KMS-11 (cell line): ENCODE measurements at regions not wholly inside any gene's neighbourhood (a gene's known extent, or its start where the extent isn't known, plus 50 kb on each side); places are given as distances from the start of the nearest gene placed in this dataset.

Source experiments
- H2AFZ ChIP-seq: fragments of 200-600 bp; sonication (generic); 2 replicates; pipeline ENCODE4 v1.6.1; 2016; ENCODE audit warnings: antibody characterized with exemption, mixed run types, low read depth
- H3K27ac ChIP-seq: fragments of 200-600 bp; sonication (generic); 2 replicates; pipeline ENCODE4 v1.6.1; 2016; ENCODE audit warnings: mild to moderate bottlenecking, mixed run types
- H3K27me3 ChIP-seq: fragments of 200-600 bp; sonication (generic); 2 replicates; pipeline ENCODE4 v1.6.1; 2017; ENCODE audit warnings: mild to moderate bottlenecking, low read depth, mixed run types, moderate library complexity; ENCODE audit not compliant: insufficient read depth
- H3K36me3 ChIP-seq: fragments of 200-600 bp; sonication (generic); 2 replicates; pipeline ENCODE4 v1.6.1; 2017; ENCODE audit warnings: mild to moderate bottlenecking, mixed run types; ENCODE audit not compliant: insufficient read depth
- H3K4me1 ChIP-seq: fragments of 200-600 bp; sonication (generic); 2 replicates; pipeline ENCODE4 v1.6.1; 2016; ENCODE audit warnings: mild to moderate bottlenecking, low read depth, mixed run types; ENCODE audit not compliant: poor library complexity, severe bottlenecking
- H3K4me2 ChIP-seq: fragments of 200-600 bp; sonication (generic); 2 replicates; pipeline ENCODE4 v1.7.0; 2016; ENCODE audit warnings: mild to moderate bottlenecking, mixed run types
- H3K4me3 ChIP-seq: fragments of 200-600 bp; sonication (generic); IDR thresholded peaks from 2 replicates; pipeline ENCODE4 v1.6.1; 2017; ENCODE audit warnings: low read depth, low read length, mixed read lengths; ENCODE audit not compliant: insufficient read depth
- H3K79me2 ChIP-seq: fragments of 200-600 bp; sonication (generic); 2 replicates; pipeline ENCODE4 v1.6.1; 2016; ENCODE audit warnings: low read depth, mixed run types; ENCODE audit not compliant: insufficient read depth
- H3K9ac ChIP-seq: fragments of 200-600 bp; sonication (generic); 2 replicates; pipeline ENCODE4 v1.6.1; 2016; ENCODE audit warnings: mild to moderate bottlenecking, mixed run types
- H4K20me1 ChIP-seq: fragments of 200-600 bp; sonication (generic); 2 replicates; pipeline ENCODE4 v1.6.1; 2016; ENCODE audit warnings: mild to moderate bottlenecking, mixed run types; ENCODE audit not compliant: insufficient read depth
- CTCF ChIP-seq: fragments of 200-600 bp; sonication (generic); conservative IDR thresholded peaks from 2 replicates; pipeline ENCODE4 v1.6.1; 2017; ENCODE audit warnings: low read depth, mild to moderate bottlenecking, antibody characterized with exemption, low read length, moderate library complexity, mixed read lengths

DNA sequence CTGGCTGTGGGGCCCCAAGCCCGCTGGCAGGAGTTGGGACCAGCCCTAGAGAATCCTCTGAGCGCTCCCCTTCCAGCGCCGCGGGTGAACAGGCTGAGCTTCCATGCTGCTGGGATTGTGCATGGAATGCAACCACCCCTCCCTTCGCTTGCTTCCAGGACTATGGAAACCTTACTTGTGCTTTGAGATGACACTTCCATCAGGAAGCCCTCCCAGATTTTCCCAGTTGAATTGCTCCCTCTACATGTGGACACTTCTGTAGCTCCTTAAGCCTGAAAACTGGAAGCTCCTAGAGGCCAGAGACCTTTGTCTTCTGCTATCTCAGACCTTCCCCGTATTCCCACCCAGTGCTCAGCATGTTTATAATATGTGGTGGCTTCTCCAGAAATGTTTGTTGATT, 213.2 kb upstream of the RPL38 start:
- H3K4me3 ChIP-seq, result no peak overlapping the region
- H3K27me3 ChIP-seq, result peaks cover 32% of the 10 kb centered on the region; the same call in 1 of the 2 replicates
- no peaks in the 10 kb centered on the region for H3K4me1 ChIP-seq
- H3K9ac ChIP-seq, result no peak overlapping the region
- H3K27ac ChIP-seq, result no peak overlapping the region
- H3K36me3 ChIP-seq, result no peaks in the 10 kb centered on the region
- TF ChIP-seq CTCF, result no peak
- H2AFZ ChIP-seq, result no peak overlapping the region
- H3K4me2 ChIP-seq, result no peak overlapping the region
- no peaks in the 10 kb centered on the region for H4K20me1 ChIP-seq
- no peaks in the 10 kb centered on the region for H3K79me2 ChIP-seq

DNA sequence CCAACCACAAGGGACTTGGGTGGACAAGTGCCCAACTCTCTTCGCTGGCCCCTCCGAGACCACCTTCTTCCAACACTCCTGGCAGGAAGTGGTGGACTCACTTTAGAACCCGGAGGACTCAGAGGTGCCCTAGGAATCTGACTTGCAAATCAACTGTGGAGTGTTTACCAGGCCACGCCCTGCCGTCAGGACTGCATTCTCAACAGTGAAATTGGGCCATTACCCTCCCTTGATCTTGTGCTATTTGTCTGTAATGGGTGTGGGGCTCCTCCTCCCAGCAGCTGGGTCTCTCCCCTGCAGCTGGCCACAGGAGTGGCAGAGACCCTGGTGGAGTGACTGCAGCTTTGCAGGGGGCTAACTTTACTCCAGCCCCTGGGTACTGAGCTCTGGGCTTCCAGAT, 212.2 kb upstream of the RPL38 start:
- H3K79me2 ChIP-seq, result no peaks in the 10 kb centered on the region
- no peaks in the 10 kb centered on the region for H4K20me1 ChIP-seq
- H3K9ac ChIP-seq, result no peak overlapping the region
- H3K27me3 ChIP-seq, result peaks cover 28% of the 10 kb centered on the region; the same call in 1 of the 2 replicates
- no peak overlapping the region for H2AFZ ChIP-seq
- no peak overlapping the region for H3K4me2 ChIP-seq
- no peak overlapping the region for H3K27ac ChIP-seq
- TF ChIP-seq CTCF, result no peak
- H3K36me3 ChIP-seq, result no peaks in the 10 kb centered on the region
- H3K4me3 ChIP-seq, result no peak overlapping the region
- H3K4me1 ChIP-seq, result no peaks in the 10 kb centered on the region

GRCh38 chr17:73994946-73995345, 208.5 kb upstream of the RPL38 start:
- no peak overlapping the region for H3K4me3 ChIP-seq
- H4K20me1 ChIP-seq, result no peaks in the 10 kb centered on the region
- TF ChIP-seq CTCF, result no peak
- no peaks in the 10 kb centered on the region for H3K4me1 ChIP-seq
- no peaks in the 10 kb centered on the region for H3K36me3 ChIP-seq
- no peaks in the 10 kb centered on the region for H3K79me2 ChIP-seq
- H3K27me3 ChIP-seq, result peaks cover 20% of the 10 kb centered on the region; the same call in 1 of the 2 replicates
- H3K4me2 ChIP-seq, result no peak overlapping the region
- no peak overlapping the region for H3K27ac ChIP-seq
- H2AFZ ChIP-seq, result no peak overlapping the region
- H3K9ac ChIP-seq, result no peak overlapping the region

GRCh38 chr17:73997059-73997458, 206.4 kb upstream of the RPL38 start:
- TF ChIP-seq CTCF, result no peak
- Histone ChIP-seq H2AFZ (no peak overlapping the region), H3K36me3 (no peaks in the 10 kb centered on the region), H3K27ac (no peak overlapping the region), H4K20me1 (no peaks in the 10 kb centered on the region), H3K27me3 (peaks cover 10% of the 10 kb centered on the region; the same call in 1 of the 2 replicates), H3K4me2 (no peak overlapping the region), H3K79me2 (no peaks in the 10 kb centered on the region), H3K9ac (no peak overlapping the region), H3K4me1 (no peaks in the 10 kb centered on the region), H3K4me3 (no peak overlapping the region)
